ENCODE measurements at regions not wholly inside any gene's neighbourhood (a gene's known extent, or its start where the extent isn't known, plus 50 kb on each side); places are given as distances from the start of the nearest gene placed in this dataset.

DNA sequence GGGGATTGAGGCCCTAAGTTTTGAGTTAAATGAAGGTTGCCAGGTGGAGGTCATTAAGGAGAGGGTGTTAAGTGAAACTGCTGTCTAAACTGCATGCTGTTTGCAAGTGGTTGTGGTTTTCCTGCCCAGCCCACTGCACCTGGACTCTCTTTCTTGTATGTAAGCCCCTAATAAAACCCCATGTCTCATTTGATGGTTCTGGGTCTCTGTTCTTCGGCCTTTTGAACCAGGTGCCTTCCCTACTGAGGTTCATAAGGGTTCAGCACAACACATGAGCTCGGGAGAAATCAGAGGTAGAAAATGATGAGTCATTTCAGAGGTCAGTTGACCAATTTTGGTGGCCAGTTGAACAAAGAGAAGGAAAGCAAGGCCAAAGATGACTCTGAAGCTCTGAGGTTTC, 382.5 kb downstream of the RPS29 start:
- Mint-ChIP-seq H3K4me1 (peaks cover 31% of the 10 kb centered on the region), H3K36me3 (no peaks in the 10 kb centered on the region)
- DNase-seq (ENCODE audit: low spot score in 2 of 2, unreplicated experiment in 2 of 2), result no peak

DNA sequence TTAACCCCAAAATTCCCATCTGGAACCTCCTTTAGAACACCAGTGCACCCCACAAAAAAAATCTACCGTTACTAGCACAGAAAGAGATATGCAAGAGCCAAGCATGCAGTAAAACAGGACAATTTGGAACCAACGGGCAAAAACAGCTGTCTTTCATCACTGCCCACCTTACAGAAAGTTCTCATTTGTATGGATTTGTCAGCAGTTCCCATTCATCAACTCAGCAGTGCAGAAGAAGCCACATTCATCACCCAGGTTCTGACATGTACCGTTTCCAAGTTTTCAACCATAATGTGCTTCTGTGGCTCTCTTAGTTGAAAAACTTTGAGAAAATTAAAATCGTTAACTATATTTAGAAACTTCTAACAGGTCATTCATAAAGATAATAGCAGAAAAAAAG, 387.0 kb downstream of the RPS29 start:
- no peak for DNase-seq (ENCODE audit: low spot score in 2 of 2, unreplicated experiment in 2 of 2)
- Mint-ChIP-seq H3K4me3 (no peak overlapping the region), H3K27ac (no peak overlapping the region), H3K4me1 (peaks cover 9% of the 10 kb centered on the region), H3K36me3 (no peaks in the 10 kb centered on the region), H3K27me3 (ENCODE audit: low read depth) (peaks cover 4% of the 10 kb centered on the region), H3K9me3 (peaks cover 4% of the 10 kb centered on the region)
- TF ChIP-seq, protein P1, sequence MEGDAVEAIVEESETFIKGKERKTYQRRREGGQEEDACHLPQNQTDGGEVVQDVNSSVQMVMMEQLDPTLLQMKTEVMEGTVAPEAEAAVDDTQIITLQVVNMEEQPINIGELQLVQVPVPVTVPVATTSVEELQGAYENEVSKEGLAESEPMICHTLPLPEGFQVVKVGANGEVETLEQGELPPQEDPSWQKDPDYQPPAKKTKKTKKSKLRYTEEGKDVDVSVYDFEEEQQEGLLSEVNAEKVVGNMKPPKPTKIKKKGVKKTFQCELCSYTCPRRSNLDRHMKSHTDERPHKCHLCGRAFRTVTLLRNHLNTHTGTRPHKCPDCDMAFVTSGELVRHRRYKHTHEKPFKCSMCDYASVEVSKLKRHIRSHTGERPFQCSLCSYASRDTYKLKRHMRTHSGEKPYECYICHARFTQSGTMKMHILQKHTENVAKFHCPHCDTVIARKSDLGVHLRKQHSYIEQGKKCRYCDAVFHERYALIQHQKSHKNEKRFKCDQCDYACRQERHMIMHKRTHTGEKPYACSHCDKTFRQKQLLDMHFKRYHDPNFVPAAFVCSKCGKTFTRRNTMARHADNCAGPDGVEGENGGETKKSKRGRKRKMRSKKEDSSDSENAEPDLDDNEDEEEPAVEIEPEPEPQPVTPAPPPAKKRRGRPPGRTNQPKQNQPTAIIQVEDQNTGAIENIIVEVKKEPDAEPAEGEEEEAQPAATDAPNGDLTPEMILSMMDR (IDR thresholded peaks at IDR 0.05; ENCODE audit: unreplicated experiment), result no peak

More for the DNA sequence above, 382.5 kb downstream of the RPS29 start:
- TF ChIP-seq, protein P1 (IDR thresholded peaks at IDR 0.05; ENCODE audit: unreplicated experiment), result no peak
- no peak overlapping the region for H3K27ac Mint-ChIP-seq
- H3K4me3 Mint-ChIP-seq, result no peak overlapping the region
- H3K9me3 Mint-ChIP-seq, result peaks cover 4% of the 10 kb centered on the region
- H3K27me3 Mint-ChIP-seq (ENCODE audit: low read depth), result peaks cover 4% of the 10 kb centered on the region

DNA sequence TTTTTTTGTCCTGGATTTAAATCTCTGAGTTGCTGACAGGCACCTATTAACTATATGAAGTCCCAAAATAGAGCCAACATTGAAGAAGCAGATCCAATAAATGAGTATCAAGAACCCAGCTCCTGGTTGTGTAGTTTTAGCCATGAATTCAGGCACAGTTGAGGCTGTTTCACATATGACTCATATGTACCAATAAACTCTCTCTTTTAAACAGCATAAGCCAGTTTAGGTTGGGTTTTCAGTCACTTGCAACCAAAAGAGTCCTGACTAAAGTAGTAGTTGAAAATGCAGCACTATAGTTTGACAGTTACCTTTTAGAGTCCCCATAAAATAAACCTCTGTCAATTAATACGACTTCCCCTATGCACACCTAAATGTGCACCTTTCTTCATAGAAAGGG, 389.9 kb downstream of the RPS29 start:
- Mint-ChIP-seq H3K4me1 (peaks cover 9% of the 10 kb centered on the region), H3K27me3 (ENCODE audit: low read depth) (peaks cover 2% of the 10 kb centered on the region), H3K4me3 (no peak overlapping the region), H3K9me3 (peaks cover 4% of the 10 kb centered on the region), H3K27ac (no peak overlapping the region), H3K36me3 (no peaks in the 10 kb centered on the region)
- DNase-seq (ENCODE audit: low spot score in 2 of 2, unreplicated experiment in 2 of 2), result no peak
- TF ChIP-seq, protein P1 (IDR thresholded peaks at IDR 0.05; ENCODE audit: unreplicated experiment), result no peak

DNA sequence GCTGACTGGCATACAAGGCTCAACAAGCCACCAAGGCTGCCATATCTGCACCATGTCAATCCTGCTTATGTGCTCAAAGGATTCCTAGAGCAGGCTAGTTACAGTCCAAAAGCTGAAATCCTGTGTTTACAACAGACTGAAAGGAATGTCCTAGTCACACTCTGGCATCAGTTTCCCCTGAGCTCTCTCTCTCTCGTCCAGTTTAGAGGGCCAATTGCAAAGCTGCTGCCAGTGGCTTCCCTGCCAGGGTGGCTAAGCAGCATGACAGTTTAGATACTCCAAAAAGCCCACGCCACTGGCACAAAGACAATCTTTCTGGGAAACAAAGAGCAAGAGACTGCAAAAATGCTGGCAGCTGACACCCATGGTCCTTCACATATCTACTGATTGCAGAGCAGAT, 392.1 kb downstream of the RPS29 start:
- no peak overlapping the region for H3K4me3 Mint-ChIP-seq
- H3K4me1 Mint-ChIP-seq, result peaks cover 11% of the 10 kb centered on the region

DNA sequence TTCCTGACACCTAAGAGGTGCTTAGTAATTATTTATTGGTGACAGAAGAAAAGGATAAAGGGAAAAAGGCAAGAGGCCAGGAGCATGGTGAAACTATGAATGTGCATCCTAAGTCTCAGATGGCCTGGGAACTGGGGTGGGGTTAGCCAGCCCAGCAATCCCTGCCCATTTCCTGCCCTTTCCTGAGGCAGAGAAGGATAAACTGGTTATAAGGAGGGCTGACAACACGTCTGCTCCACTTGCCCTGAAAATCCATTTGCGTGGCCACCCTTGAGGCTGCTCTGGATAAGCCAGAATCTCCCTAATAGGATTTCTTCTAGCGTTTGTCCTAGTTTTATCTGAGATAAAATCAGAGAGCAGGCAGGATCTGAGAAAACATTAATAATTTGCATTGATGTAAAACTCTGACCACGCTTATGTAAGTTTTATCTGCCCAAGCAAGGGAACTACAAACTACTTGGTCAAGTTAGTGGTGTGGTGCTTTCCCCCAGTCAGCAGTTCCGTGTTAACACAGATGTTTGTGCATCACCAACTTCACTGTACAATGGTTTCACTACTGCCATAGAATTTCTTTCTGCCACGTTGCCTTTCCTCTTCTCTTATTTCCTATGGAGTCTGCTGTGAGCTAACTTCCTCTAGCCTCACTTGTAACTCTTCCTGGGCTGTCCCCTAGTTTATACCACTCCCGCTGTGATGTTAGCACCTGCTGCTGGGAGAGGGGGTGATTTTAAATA, 392.7 kb downstream of the RPS29 start:
- peaks cover 2% of the 10 kb centered on the region for H3K27me3 Mint-ChIP-seq (ENCODE audit: low read depth)
- no peak for DNase-seq (ENCODE audit: low spot score in 2 of 2, unreplicated experiment in 2 of 2)
- no peak overlapping the region for H3K27ac Mint-ChIP-seq
- TF ChIP-seq, protein P1 (IDR thresholded peaks at IDR 0.05; ENCODE audit: unreplicated experiment), result no peak
- H3K36me3 Mint-ChIP-seq, result no peaks in the 10 kb centered on the region
- peaks cover 14% of the 10 kb centered on the region for H3K4me1 Mint-ChIP-seq
- peaks cover 2% of the 10 kb centered on the region for H3K9me3 Mint-ChIP-seq
- H3K4me3 Mint-ChIP-seq, result no peak overlapping the region

More for the DNA sequence above, 392.1 kb downstream of the RPS29 start:
- Mint-ChIP-seq H3K27ac (no peak overlapping the region), H3K36me3 (no peaks in the 10 kb centered on the region), H3K9me3 (peaks cover 2% of the 10 kb centered on the region), H3K27me3 (ENCODE audit: low read depth) (peaks cover 2% of the 10 kb centered on the region)
- TF ChIP-seq, protein P1 (IDR thresholded peaks at IDR 0.05; ENCODE audit: unreplicated experiment), result no peak
- no peak for DNase-seq (ENCODE audit: low spot score in 2 of 2, unreplicated experiment in 2 of 2)
